ENCODE measurements at regions not wholly inside any gene's neighbourhood (a gene's known extent, or its start where the extent isn't known, plus 50 kb on each side); places are given as distances from the start of the nearest gene placed in this dataset.

DNA sequence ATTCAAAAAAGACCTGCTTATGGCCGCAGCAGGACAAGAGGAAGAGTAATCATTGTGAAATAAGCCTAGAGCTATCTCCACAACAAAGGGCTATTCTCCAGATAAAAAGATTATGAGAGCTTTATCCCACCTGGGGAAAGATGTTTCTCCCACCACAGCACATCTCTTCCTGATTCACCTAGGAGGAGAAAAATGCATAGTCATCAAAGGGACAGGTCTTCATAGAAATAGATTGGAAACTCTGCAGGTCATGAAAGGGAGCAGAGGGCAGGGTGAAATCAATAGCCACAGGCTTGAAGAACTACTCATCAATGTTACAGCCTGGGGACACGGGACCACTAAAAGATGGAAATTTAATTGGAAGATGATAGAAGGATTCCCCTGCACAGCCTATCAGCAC lies 453.8 kb upstream of the TMEM132C start:
- intact Hi-C loops (cut with DNase I), result no loop called here

DNA sequence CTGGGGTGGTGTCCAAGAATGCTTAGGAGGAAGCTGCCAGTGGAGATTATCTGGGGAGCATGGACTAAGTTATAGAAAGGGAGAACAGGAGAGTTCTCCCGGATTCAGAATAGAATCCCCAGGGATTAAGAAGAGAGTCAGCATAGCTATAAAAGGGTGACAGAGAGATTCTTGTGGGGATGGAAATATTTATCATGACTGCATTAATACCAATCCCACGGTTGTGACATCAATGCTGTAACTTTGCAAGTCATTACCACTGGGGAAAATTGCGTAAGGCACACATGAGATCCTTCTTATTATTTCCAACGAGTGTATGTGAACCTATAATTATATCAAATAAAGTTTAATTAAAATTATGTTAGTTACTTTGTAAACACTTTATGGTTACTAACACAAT lies 447.9 kb upstream of the TMEM132C start:
- no peak overlapping the region for H3K27ac ChIP-seq (ENCODE audit: low read depth in 2 of 2, low read length in 2 of 2)
- H3K4me1 ChIP-seq (ENCODE audit: control insufficient read depth in 2 of 3, insufficient read depth in 2 of 3, low read depth in 1 of 3, low read length in 3 of 3), result no peaks in the 10 kb centered on the region
- no peak for FAIRE-seq
- no peaks in the 10 kb centered on the region for H3K27me3 ChIP-seq (ENCODE audit: control insufficient read depth, insufficient read depth, low read length)
- H3K36me3 ChIP-seq (ENCODE audit: control insufficient read depth in 2 of 3, insufficient read depth in 3 of 3, low read length in 3 of 3), result no peaks in the 10 kb centered on the region
- no peaks in the 10 kb centered on the region for H3K9me3 ChIP-seq (ENCODE audit: control insufficient read depth in 2 of 3, insufficient read depth in 1 of 3, low read length in 3 of 3)
- H3K9ac ChIP-seq (ENCODE audit: low read length in 3 of 3), result no peak overlapping the region
- intact Hi-C loops (cut with DNase I), result no loop called here
- TF ChIP-seq, protein P1, sequence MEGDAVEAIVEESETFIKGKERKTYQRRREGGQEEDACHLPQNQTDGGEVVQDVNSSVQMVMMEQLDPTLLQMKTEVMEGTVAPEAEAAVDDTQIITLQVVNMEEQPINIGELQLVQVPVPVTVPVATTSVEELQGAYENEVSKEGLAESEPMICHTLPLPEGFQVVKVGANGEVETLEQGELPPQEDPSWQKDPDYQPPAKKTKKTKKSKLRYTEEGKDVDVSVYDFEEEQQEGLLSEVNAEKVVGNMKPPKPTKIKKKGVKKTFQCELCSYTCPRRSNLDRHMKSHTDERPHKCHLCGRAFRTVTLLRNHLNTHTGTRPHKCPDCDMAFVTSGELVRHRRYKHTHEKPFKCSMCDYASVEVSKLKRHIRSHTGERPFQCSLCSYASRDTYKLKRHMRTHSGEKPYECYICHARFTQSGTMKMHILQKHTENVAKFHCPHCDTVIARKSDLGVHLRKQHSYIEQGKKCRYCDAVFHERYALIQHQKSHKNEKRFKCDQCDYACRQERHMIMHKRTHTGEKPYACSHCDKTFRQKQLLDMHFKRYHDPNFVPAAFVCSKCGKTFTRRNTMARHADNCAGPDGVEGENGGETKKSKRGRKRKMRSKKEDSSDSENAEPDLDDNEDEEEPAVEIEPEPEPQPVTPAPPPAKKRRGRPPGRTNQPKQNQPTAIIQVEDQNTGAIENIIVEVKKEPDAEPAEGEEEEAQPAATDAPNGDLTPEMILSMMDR (IDR thresholded peaks at IDR 0.05; ENCODE audit: borderline replicate concordance, extremely low read depth, insufficient read depth), result no peak
- no peak for DNase-seq
- no peak overlapping the region for H3K4me3 ChIP-seq (ENCODE audit: low read length in 3 of 3)

More for the DNA sequence above, 453.8 kb upstream of the TMEM132C start:
- DNase-seq, result no peak
- H3K27me3 ChIP-seq (ENCODE audit: control insufficient read depth, insufficient read depth, low read length), result no peaks in the 10 kb centered on the region
- no peak overlapping the region for H3K27ac ChIP-seq (ENCODE audit: low read depth in 2 of 2, low read length in 2 of 2)
- TF ChIP-seq, protein P1 (IDR thresholded peaks at IDR 0.05; ENCODE audit: borderline replicate concordance, extremely low read depth, insufficient read depth), result no peak
- no peaks in the 10 kb centered on the region for H3K9me3 ChIP-seq (ENCODE audit: control insufficient read depth in 2 of 3, insufficient read depth in 1 of 3, low read length in 3 of 3)
- H3K4me1 ChIP-seq (ENCODE audit: control insufficient read depth in 2 of 3, insufficient read depth in 2 of 3, low read depth in 1 of 3, low read length in 3 of 3), result no peaks in the 10 kb centered on the region
- no peak for FAIRE-seq
- H3K9ac ChIP-seq (ENCODE audit: low read length in 3 of 3), result no peak overlapping the region
- no peak overlapping the region for H3K4me3 ChIP-seq (ENCODE audit: low read length in 3 of 3)
- no peaks in the 10 kb centered on the region for H3K36me3 ChIP-seq (ENCODE audit: control insufficient read depth in 2 of 3, insufficient read depth in 3 of 3, low read length in 3 of 3)

DNA sequence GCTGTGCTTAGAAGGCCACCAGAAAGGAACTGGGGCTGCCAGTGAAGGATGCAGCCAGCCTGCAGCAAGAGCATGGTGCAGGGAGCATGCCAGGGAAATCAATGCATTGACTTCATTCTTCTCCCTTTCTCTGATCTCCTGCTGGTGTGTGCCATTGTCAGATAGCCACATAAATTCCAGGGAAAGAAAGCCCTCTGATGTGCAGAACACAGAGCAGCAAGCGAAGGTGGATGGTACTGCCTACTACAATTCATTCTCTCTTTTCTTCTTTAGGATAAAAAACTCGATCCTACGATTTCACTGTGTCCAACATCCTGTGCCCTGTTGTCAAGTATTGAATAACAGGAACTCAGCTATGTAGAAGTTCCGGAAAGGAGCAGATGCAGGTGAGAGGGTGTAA lies 446.7 kb upstream of the TMEM132C start:
- DNase-seq (no peak), FAIRE-seq (no peak)
- intact Hi-C loops (cut with DNase I), result no loop called here
- Histone ChIP-seq H3K4me1 (ENCODE audit: control insufficient read depth in 2 of 3, insufficient read depth in 2 of 3, low read depth in 1 of 3, low read length in 3 of 3) (no peaks in the 10 kb centered on the region), H3K27me3 (ENCODE audit: control insufficient read depth, insufficient read depth, low read length) (no peaks in the 10 kb centered on the region), H3K36me3 (ENCODE audit: control insufficient read depth in 2 of 3, insufficient read depth in 3 of 3, low read length in 3 of 3) (no peaks in the 10 kb centered on the region), H3K4me3 (ENCODE audit: low read length in 3 of 3) (no peak overlapping the region), H3K27ac (ENCODE audit: low read depth in 2 of 2, low read length in 2 of 2) (no peak overlapping the region), H3K9me3 (ENCODE audit: control insufficient read depth in 2 of 3, insufficient read depth in 1 of 3, low read length in 3 of 3) (no peaks in the 10 kb centered on the region), H3K9ac (ENCODE audit: low read length in 3 of 3) (no peak overlapping the region)
- TF ChIP-seq, protein P1 (IDR thresholded peaks at IDR 0.05; ENCODE audit: borderline replicate concordance, extremely low read depth, insufficient read depth), result no peak

DNA sequence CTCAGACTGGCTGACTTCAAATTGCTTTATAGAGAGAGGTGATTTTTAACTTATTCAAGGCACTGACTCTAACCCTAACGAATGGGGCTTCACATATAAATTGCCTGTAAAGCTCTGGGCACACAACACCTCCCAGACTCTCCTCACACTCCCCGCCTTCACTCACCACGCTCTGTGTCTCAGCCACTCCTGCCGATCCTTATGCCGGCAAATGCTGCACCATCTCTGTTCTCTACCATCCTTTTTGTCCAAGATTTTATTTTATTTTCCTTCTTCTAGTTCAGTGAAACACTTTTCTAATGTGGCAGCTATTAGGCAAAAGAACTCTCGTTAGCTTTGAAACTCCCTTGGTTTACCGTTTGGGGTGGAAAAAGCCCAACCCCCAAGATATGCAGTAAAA lies 446.1 kb upstream of the TMEM132C start:
- no peak for FAIRE-seq
- no peaks in the 10 kb centered on the region for H3K36me3 ChIP-seq (ENCODE audit: control insufficient read depth in 2 of 3, insufficient read depth in 3 of 3, low read length in 3 of 3)
- no peak overlapping the region for H3K4me3 ChIP-seq (ENCODE audit: low read length in 3 of 3)
- H3K9ac ChIP-seq (ENCODE audit: low read length in 3 of 3), result no peak overlapping the region
- H3K9me3 ChIP-seq (ENCODE audit: control insufficient read depth in 2 of 3, insufficient read depth in 1 of 3, low read length in 3 of 3), result no peaks in the 10 kb centered on the region
- no peaks in the 10 kb centered on the region for H3K27me3 ChIP-seq (ENCODE audit: control insufficient read depth, insufficient read depth, low read length)
- intact Hi-C loops (cut with DNase I), result no loop called here
- TF ChIP-seq, protein P1 (IDR thresholded peaks at IDR 0.05; ENCODE audit: borderline replicate concordance, extremely low read depth, insufficient read depth), result no peak
- H3K27ac ChIP-seq (ENCODE audit: low read depth in 2 of 2, low read length in 2 of 2), result no peak overlapping the region
- H3K4me1 ChIP-seq (ENCODE audit: control insufficient read depth in 2 of 3, insufficient read depth in 2 of 3, low read depth in 1 of 3, low read length in 3 of 3), result no peaks in the 10 kb centered on the region
- DNase-seq, result no peak
